Skeletal muscle tissue (tissue), 3 donors: ENCODE measurements at regions not wholly inside any gene's neighbourhood (a gene's known extent, or its start where the extent isn't known, plus 50 kb on each side); places are given as distances from the start of the nearest gene placed in this dataset.
A peak's percentile ranks its signal among the peaks of the same experiment; 100 is the strongest.

Source experiments
- H3K27ac ChIP-seq: one replicate; pipeline ENCODE4 v1.7.0; 2013; ENCODE audit warnings: mild to moderate bottlenecking, low read depth, low read length, inconsistent platforms
- H3K27me3 ChIP-seq, 3 donors: one replicate each; pipeline ENCODE4 v1.7.0; 2013; ENCODE audit warnings: low read length in 3 of 3; ENCODE audit not compliant: control insufficient read depth in 3 of 3, insufficient read depth in 3 of 3
- H3K36me3 ChIP-seq, 3 donors: one replicate each; pipeline ENCODE4 v1.7.0; 2013; ENCODE audit warnings: low read length in 3 of 3; ENCODE audit not compliant: control insufficient read depth in 3 of 3, insufficient read depth in 3 of 3
- H3K4me1 ChIP-seq, 3 donors: one replicate each; pipeline ENCODE4 v1.7.0; 2013; ENCODE audit warnings: low read length in 3 of 3, mild to moderate bottlenecking in 3 of 3; ENCODE audit not compliant: control insufficient read depth in 3 of 3, insufficient read depth in 3 of 3
- H3K4me3 ChIP-seq, 3 donors: one replicate each; pipeline ENCODE4 v1.7.0; 2013; ENCODE audit warnings: low read length in 3 of 3
- H3K9ac ChIP-seq, 3 donors: one replicate each; pipeline ENCODE4 v1.7.0; 2013; ENCODE audit warnings: low read length in 3 of 3, mild to moderate bottlenecking in 3 of 3, moderate library complexity in 2 of 3, low read depth in 1 of 3
- H3K9me3 ChIP-seq, 3 donors: one replicate each; pipeline ENCODE4 v1.7.0; 2013; ENCODE audit warnings: low read length in 3 of 3; ENCODE audit not compliant: control insufficient read depth in 3 of 3
- donor health status: Osteomylitis.

GRCh38 chr2:12863937-12864336, 147.2 kb downstream of the TRIB2 start:
- Histone ChIP-seq H3K27me3 (peaks cover 0 to 2% (median 0%) of the 10 kb centered on the region in 3 donors), H3K4me3 (no peak overlapping the region), H3K9me3 (peaks cover 0 to 4% (median 4%) of the 10 kb centered on the region in 3 donors), H3K36me3 (no peaks in the 10 kb centered on the region), H3K27ac (no peak overlapping the region), H3K9ac (no peak overlapping the region), H3K4me1 (peaks cover 0 to 3% (median 0%) of the 10 kb centered on the region in 3 donors)

- H3K4me3 ChIP-seq, result no peak overlapping the region
- H3K9ac ChIP-seq, result no peak overlapping the region
- peaks cover 0 to 2% (median 0%) of the 10 kb centered on the region in 3 donors for H3K27me3 ChIP-seq
- no peaks in the 10 kb centered on the region for H3K4me1 ChIP-seq
- no peak overlapping the region for H3K27ac ChIP-seq
- peaks cover 0 to 4% (median 4%) of the 10 kb centered on the region in 3 donors for H3K9me3 ChIP-seq
- no peaks in the 10 kb centered on the region for H3K36me3 ChIP-seq
Observed at GRCh38 chr2:12867631-12868287, 151.0 kb downstream of the TRIB2 start.

DNA sequence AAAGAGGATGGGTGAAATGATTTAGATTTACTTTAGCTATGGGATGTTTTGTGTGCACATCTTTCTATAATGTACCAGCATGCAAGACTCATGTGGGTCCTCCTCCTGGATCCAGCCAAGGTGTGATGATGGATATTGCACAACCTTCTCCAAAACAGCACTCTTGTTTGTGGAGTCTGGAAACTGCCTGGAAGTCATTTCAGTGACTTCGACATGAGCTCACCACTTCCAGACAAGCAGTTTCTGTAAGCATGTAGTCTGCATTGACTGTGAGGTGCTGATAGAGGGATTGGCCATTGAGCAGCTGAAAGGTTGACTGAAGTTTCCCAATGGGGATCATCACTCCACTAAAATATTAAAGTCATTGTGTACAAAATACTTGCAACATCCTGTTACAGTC, 154.0 kb downstream of the TRIB2 start:
- H3K4me3 ChIP-seq, result no peak overlapping the region
- no peaks in the 10 kb centered on the region for H3K36me3 ChIP-seq
- H3K4me1 ChIP-seq, result no peaks in the 10 kb centered on the region
- H3K27me3 ChIP-seq, result peaks cover 0 to 2% (median 0%) of the 10 kb centered on the region in 3 donors
- no peak overlapping the region for H3K9ac ChIP-seq
- H3K9me3 ChIP-seq, result no peaks in the 10 kb centered on the region
- H3K27ac ChIP-seq, result no peak overlapping the region

GRCh38 chr2:12871694-12872315, 155.1 kb downstream of the TRIB2 start:
- H3K9ac ChIP-seq, result no peak overlapping the region
- H3K36me3 ChIP-seq, result no peaks in the 10 kb centered on the region
- H3K4me3 ChIP-seq, result no peak overlapping the region
- H3K27me3 ChIP-seq, result peaks cover 0 to 2% (median 0%) of the 10 kb centered on the region in 3 donors
- no peaks in the 10 kb centered on the region for H3K9me3 ChIP-seq
- H3K4me1 ChIP-seq, result no peaks in the 10 kb centered on the region
- H3K27ac ChIP-seq, result no peak overlapping the region

DNA sequence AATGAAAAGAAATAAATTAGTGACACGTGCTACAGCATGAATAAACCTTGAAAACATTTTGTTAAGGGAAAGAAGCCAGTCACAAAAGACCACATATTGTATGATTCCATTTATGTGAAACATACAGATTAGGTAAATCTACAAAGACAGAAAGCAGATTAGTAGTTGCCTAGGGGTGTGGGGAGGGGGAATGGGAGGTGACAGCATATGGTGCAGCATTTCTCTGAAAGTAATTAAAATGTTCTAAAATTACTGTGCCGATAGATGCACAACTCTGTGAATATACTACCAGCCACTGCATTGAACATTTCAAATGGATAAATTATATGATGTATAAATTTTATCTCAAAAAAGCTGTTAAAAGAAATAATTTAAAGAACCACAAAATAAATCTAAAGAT, 161.0 kb downstream of the TRIB2 start:
- no peak overlapping the region for H3K4me3 ChIP-seq
- H3K27me3 ChIP-seq, result no peaks in the 10 kb centered on the region
- no peak overlapping the region for H3K9ac ChIP-seq
- H3K4me1 ChIP-seq, result no peaks in the 10 kb centered on the region
- H3K9me3 ChIP-seq, result no peaks in the 10 kb centered on the region
- no peak overlapping the region for H3K27ac ChIP-seq
- no peaks in the 10 kb centered on the region for H3K36me3 ChIP-seq

DNA sequence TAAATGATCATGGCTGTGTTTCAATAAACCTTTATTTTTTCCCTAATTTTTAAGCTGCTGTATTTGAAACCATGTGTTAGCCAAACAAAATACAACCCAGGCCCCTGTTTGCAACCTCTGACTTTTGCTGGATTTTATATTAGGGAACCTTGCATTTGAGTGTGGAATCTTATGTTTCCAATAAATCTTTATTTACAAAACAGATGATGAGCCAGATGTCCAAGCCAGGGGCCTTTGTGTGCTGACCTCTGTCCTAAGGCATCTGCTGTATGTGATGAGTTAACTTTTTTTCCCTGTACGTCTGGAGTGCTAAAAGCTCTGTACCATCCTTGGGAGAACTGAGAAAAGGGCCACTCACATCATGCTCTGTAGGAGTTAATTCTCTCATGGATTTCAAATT, 162.9 kb downstream of the TRIB2 start:
- Histone ChIP-seq H3K27me3 (no peaks in the 10 kb centered on the region), H3K4me3 (no peak overlapping the region), H3K27ac (no peak overlapping the region), H3K9me3 (no peaks in the 10 kb centered on the region), H3K4me1 (peaks cover under 1 to 2% (median 2%) of the 10 kb centered on the region in 3 donors), H3K36me3 (no peaks in the 10 kb centered on the region), H3K9ac (no peak overlapping the region)

DNA sequence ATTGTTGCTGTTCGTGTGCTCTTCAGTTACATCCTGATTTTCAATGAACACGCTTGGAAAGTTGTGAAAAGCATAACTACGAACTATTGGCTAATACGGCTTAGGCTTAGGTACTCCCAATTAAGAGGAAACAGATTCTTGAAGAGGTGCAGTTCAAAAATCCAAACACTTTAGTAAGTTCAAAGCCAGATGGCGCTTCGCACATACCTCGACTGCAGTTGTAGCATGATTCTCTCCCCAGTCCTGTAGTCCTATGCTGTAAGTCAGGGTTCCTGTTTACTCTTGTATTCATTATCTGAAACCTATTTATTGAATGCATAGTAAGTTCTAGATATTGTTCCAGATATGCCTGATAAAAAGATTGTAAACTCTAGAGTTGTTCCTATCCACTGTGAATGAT, 165.2 kb downstream of the TRIB2 start:
- Histone ChIP-seq H3K36me3 (no peaks in the 10 kb centered on the region), H3K4me1 (peaks cover 8 to 15% (median 13%) of the 10 kb centered on the region in 3 donors), H3K9me3 (no peaks in the 10 kb centered on the region), H3K4me3 (no peak overlapping the region), H3K27me3 (no peaks in the 10 kb centered on the region), H3K9ac (no peak overlapping the region), H3K27ac (no peak overlapping the region)

- no peaks in the 10 kb centered on the region for H3K27me3 ChIP-seq
- no peak overlapping the region for H3K27ac ChIP-seq
- H3K36me3 ChIP-seq, result no peaks in the 10 kb centered on the region
- no peak overlapping the region for H3K9ac ChIP-seq
- H3K9me3 ChIP-seq, result no peaks in the 10 kb centered on the region
- no peak overlapping the region for H3K4me3 ChIP-seq
- H3K4me1 ChIP-seq, result peaks cover 8 to 15% (median 13%) of the 10 kb centered on the region in 3 donors
Observed at GRCh38 chr2:12882393-12882792, 165.7 kb downstream of the TRIB2 start.

- Histone ChIP-seq H3K4me3 (no peak overlapping the region), H3K27ac (no peak overlapping the region), H3K9me3 (no peaks in the 10 kb centered on the region), H3K36me3 (no peaks in the 10 kb centered on the region), H3K9ac (no peak overlapping the region), H3K27me3 (no peaks in the 10 kb centered on the region), H3K4me1 (peaks cover 8 to 15% (median 13%) of the 10 kb centered on the region in 3 donors)
Observed at GRCh38 chr2:12883906-12884305, 167.2 kb downstream of the TRIB2 start.

- Histone ChIP-seq H3K4me1 (peaks cover 8 to 15% (median 13%) of the 10 kb centered on the region in 3 donors), H3K9ac (no peak overlapping the region), H3K27ac (peak overlapping the region; percentile 15), H3K4me3 (peak overlapping the region in 1 of 3 donors; percentile 5), H3K36me3 (no peaks in the 10 kb centered on the region), H3K9me3 (no peaks in the 10 kb centered on the region), H3K27me3 (no peaks in the 10 kb centered on the region)
Observed at GRCh38 chr2:12884713-12885282, 168.1 kb downstream of the TRIB2 start.
